Peyer's patch (tissue), 4 donors: ENCODE measurements at regions not wholly inside any gene's neighbourhood (a gene's known extent, or its start where the extent isn't known, plus 50 kb on each side); places are given as distances from the start of the nearest gene placed in this dataset.

Experiments used
- DNase-seq, 3 donors: peaks; one replicate each; pipeline ENCODE4 v3.0.0-alpha.2; 2017 to 2019
- H3K27ac ChIP-seq, 4 donors: fragments of 200-600 bp; sonication (generic); one replicate each; pipeline ENCODE4 v1.5.1; 2016 to 2019
- H3K27me3 ChIP-seq, 2 donors: fragments of 200-600 bp; sonication (generic); one replicate each; pipeline ENCODE4 v1.5.1; 2019
- H3K36me3 ChIP-seq, 3 donors: fragments of 200-600 bp; sonication (generic); one replicate each; pipeline ENCODE4 v1.5.1; 2016 to 2019
- H3K4me1 ChIP-seq, 4 donors: fragments of 200-600 bp; sonication (generic); one replicate each; pipeline ENCODE4 v1.5.1; 2016 to 2019
- H3K4me3 ChIP-seq, 4 donors: fragments of 200-600 bp; sonication (generic); 1 replicate in 3 of 4; 2 replicates in 1 of 4; pipeline ENCODE4 v1.5.1; 2016 to 2019; ENCODE audit warnings: mild to moderate bottlenecking in 1 of 4
- H3K9me3 ChIP-seq, 4 donors: fragments of 200-600 bp; sonication (generic); one replicate each; pipeline ENCODE4 v1.5.1; 2016 to 2019; ENCODE audit warnings: mild to moderate bottlenecking in 1 of 4
- CTCF ChIP-seq, 6 experiments: fragments of 450-650 bp in 4 of 6; fragments of 200-600 bp in 2 of 6; sonication (generic) in 1 of 6; IDR thresholded peaks; one replicate each; pipeline ENCODE4 v1.5.1; 2017 to 2019; ENCODE audit warnings: antibody characterized with exemption in 6 of 6, mild to moderate bottlenecking in 3 of 6, moderate library complexity in 1 of 6
- POLR2A ChIP-seq, 2 donors: fragments of 450-650 bp; IDR thresholded peaks; one replicate each; pipeline ENCODE4 v1.5.1; 2017; ENCODE audit warnings: antibody characterized with exemption in 2 of 2, mild to moderate bottlenecking in 2 of 2, moderate library complexity in 2 of 2

- Histone ChIP-seq H3K27me3 (no peaks in the 10 kb centered on the region), H3K27ac (no peak overlapping the region), H3K4me1 (peaks cover 0 to 10% (median 0%) of the 10 kb centered on the region in 4 donors), H3K9me3 (no peaks in the 10 kb centered on the region), H3K36me3 (no peaks in the 10 kb centered on the region), H3K4me3 (no peak overlapping the region)
- no peak for TF ChIP-seq CTCF (IDR thresholded peaks at IDR 0.05)
- no peak for TF ChIP-seq POLR2A (IDR thresholded peaks at IDR 0.05)
- no peak for DNase-seq
These were observed 453.5 kb upstream of the JARID2 start for GRCh38 chr6:14792118-14792955.

GRCh38 chr6:14795451-14795850, 450.4 kb upstream of the JARID2 start:
- Histone ChIP-seq H3K4me3 (no peak overlapping the region), H3K9me3 (no peaks in the 10 kb centered on the region), H3K27me3 (no peaks in the 10 kb centered on the region), H3K27ac (no peak overlapping the region), H3K4me1 (peaks cover 0 to 10% (median 0%) of the 10 kb centered on the region in 4 donors), H3K36me3 (no peaks in the 10 kb centered on the region)
- TF ChIP-seq CTCF (IDR thresholded peaks at IDR 0.05): no peak
- TF ChIP-seq POLR2A (IDR thresholded peaks at IDR 0.05): no peak
- no peak for DNase-seq

- Histone ChIP-seq H3K27ac (no peak overlapping the region), H3K36me3 (no peaks in the 10 kb centered on the region), H3K9me3 (no peaks in the 10 kb centered on the region), H3K27me3 (no peaks in the 10 kb centered on the region), H3K4me1 (peaks cover 0 to 3% (median 0%) of the 10 kb centered on the region in 4 donors), H3K4me3 (no peak overlapping the region)
- TF ChIP-seq CTCF (IDR thresholded peaks at IDR 0.05) (no peak), POLR2A (IDR thresholded peaks at IDR 0.05) (no peak)
- DNase-seq: no peak
These were observed 448.7 kb upstream of the JARID2 start for GRCh38 chr6:14796974-14797762.

GRCh38 chr6:14797875-14798593, 447.8 kb upstream of the JARID2 start:
- H3K27ac ChIP-seq: no peak overlapping the region
- H3K4me1 ChIP-seq: no peaks in the 10 kb centered on the region
- H3K4me3 ChIP-seq: no peak overlapping the region
- TF ChIP-seq CTCF (IDR thresholded peaks at IDR 0.05) (no peak), POLR2A (IDR thresholded peaks at IDR 0.05) (no peak)
- no peaks in the 10 kb centered on the region for H3K36me3 ChIP-seq
- no peaks in the 10 kb centered on the region for H3K27me3 ChIP-seq
- H3K9me3 ChIP-seq: no peaks in the 10 kb centered on the region
- DNase-seq: no peak

- no peaks in the 10 kb centered on the region for H3K9me3 ChIP-seq
- H3K36me3 ChIP-seq: no peaks in the 10 kb centered on the region
- no peaks in the 10 kb centered on the region for H3K4me1 ChIP-seq
- H3K4me3 ChIP-seq: no peak overlapping the region
- no peak for TF ChIP-seq POLR2A (IDR thresholded peaks at IDR 0.05)
- no peak for TF ChIP-seq CTCF (IDR thresholded peaks at IDR 0.05)
- DNase-seq: no peak
- H3K27ac ChIP-seq: no peak overlapping the region
- H3K27me3 ChIP-seq: no peaks in the 10 kb centered on the region
These were observed 447.3 kb upstream of the JARID2 start for GRCh38 chr6:14798594-14798982.
